Endothelial cell of hepatic sinusoid (primary cell): ENCODE measurements at regions not wholly inside any gene's neighbourhood (a gene's known extent, or its start where the extent isn't known, plus 50 kb on each side); places are given as distances from the start of the nearest gene placed in this dataset.
"Not testable (repeated sequence)": the region's sequence is repeated elsewhere in the genome, so short reads cannot be mapped to it uniquely, and the experiment has no call there.

ENCODE experiments used
- in situ Hi-C: cut with HindIII; loops from 2 replicates; pipeline ENCODE4 v1.10.0; 2017; ENCODE audit warnings: low sequenced_read_pairs

DNA sequence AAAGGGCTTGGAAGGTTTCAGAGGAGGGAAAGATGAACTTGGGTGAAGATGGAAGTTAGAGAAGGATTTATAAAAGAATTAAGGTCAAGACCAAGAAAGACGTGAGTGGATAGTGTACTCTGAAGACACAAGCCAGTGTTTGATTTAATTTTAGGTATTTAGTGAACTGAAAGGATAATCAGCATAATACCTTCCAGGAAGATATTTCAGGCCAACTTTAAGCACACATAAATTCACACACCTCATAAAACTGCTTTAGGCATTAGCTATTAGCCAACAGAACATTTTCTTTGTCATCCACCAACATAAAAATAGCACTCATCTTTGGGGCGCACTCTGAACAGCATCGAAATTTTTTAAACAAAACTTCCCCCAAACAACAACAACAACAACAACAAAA is 71.7 kb upstream of the CSNK1A1L start:
- in situ Hi-C loops: no loop called here

DNA sequence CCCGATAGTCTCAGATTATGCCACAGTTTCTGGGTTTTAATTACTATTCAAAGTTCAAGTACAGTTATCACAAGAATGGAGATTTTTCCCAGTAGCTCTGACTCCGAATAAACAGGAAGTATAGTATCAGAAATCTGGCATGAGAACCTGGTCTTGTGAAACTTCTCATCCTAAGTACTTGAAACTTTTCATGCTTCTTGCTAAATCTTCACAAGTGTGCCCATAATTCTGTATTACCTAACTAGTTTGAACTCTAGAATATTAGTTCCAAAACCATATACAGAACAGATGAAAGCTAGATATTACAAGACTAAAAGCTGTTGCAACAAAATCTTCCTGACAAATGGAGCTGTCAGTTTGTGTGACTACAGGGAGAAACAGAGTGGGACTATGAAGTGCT is 70.5 kb upstream of the CSNK1A1L start:
- in situ Hi-C loops: no loop called here

DNA sequence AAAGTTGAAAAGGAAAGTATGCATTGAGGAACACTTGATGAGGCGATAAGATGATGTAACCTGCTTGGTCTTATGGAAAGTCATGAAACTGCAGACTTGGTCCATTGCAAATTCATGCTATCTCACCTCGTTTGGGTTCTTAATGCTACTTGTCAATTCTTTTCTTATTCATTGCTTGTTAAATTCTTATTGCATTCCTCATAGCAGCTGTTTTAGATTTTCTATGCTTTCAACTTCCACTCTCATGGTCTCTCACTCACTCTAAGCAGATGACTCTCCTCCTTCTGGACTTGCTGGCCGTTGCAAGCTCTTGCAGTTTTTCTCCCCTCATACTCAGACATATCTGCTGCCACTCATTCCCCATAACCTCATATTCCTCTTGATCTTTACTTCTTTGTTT is 67.8 kb upstream of the CSNK1A1L start:
- in situ Hi-C loops: no loop called here

DNA sequence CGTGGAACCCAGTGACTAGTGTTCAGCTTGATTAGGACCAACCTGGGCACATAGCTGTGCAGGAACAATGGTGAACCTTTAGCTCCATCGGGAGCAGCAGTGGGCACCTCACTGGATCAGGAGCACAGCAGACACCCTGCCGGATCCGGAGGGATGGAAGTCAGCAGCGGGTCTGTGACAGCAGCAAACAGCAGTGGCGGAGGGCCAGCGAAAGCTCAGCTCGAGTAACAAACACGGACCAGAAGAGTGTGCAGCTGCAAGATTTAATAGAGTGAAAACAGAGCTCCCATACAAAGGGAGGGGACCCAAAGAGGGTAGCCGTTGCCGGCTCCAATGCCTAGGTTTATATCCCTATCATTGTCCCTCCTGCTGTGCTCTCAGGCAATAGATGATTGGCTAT is 66.8 kb upstream of the CSNK1A1L start:
- in situ Hi-C loops: not testable (repeated sequence)

DNA sequence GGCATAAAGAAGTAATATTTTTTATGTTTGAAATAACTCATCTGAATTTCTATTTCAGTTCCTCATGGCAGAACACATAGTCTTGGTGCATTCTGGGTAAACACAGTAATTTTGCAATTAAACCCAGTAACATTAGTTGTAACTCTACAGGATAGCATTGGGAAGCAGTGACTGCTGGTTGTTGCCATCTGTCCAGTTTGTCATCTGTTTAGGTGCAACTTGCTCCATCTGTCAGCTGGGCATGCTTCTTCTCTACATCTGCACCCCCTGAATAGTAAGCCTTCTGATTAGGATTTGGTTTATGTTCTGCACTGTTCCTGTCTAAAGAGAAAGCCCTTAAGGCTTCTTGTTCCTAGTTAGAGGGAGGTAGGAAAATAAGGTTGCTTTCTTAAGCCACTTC is 63.5 kb upstream of the CSNK1A1L start:
- in situ Hi-C loops: no loop called here

DNA sequence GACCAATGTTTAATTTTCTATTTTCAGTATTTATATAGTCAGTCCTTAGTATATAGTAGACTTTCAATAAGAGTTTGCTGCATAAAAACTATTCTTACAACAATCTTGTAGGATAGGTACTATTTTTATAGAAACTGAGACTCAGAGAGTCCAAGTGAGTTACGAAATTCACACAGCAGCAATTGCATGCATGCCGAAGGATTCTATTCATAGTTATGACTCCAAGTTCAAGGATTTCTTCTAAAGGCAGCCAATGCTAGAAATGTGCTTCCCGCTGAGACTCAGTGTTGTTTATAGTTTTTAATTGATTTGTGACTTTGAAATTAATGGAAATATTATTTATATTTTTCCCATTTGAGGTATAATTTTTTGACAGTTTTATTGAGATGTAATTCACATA is 62.7 kb upstream of the CSNK1A1L start:
- in situ Hi-C loops: no loop called here

DNA sequence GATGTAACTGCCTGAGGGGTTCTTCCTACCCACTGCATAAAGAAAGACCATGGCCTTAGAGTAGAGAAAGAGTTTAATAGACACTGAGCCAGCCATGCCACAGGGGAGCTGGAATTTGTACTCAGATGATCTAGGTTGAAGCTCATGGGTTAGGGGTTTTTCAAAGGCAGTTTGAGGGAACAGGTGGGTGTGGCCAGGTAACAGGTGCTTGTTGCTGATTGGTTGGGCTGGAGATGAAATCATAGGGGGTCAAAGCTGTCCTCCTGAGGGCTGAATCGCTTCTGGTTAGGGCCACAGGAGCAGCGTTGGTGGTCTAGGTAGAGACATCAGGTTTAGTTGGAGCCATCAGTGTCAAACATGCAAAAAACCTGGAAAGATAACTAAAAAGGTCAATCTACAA is 59.2 kb upstream of the CSNK1A1L start:
- in situ Hi-C loops: no loop called here

DNA sequence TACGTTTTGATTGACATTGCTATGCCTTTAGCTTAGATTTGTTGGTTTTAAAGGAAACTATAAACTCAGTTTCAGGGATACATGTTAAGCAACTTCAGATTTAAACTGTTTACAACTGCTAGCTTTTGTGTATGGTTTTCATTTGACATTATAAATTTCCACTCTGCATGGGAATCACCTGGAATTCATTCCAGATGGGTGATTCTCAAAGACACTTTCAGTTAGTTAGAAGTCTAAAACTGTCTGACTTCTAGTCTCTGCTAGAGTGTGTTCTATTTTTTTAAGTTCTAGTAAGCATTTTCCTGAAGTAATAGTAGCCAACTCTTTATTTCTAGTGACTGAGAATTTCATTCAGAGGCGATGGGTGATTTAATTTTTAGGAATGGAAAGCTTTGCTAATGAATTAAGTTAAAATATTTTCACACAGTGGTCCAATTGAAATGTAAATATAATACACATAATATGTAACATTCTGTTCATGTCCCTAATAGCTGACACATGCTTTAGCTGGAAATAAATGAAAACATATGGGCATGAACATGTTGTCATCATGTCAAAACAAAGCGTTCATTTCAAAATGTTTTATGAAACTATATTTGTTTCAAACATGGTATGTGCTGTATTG is 58.3 kb upstream of the CSNK1A1L start:
- in situ Hi-C loops: no loop called here

DNA sequence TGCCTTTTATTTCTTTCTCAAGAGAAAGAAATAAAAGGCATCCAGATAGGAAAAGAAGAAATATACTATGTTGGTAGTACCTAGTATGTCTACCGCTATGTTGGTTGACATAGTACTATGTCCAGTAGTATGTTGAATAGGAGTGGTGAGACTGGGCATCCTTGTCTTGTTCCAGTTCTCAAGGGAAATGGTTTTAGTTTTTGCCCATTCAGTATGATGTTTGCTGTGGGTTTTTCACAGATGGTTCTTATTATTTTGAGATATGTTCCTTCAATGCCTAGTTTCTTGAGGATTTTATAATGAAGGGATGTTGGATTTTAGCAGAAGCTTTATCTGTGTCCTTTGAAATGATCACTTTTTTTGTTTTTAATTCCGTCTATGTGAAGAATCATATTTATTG is 53.0 kb upstream of the CSNK1A1L start:
- in situ Hi-C loops: no loop called here

DNA sequence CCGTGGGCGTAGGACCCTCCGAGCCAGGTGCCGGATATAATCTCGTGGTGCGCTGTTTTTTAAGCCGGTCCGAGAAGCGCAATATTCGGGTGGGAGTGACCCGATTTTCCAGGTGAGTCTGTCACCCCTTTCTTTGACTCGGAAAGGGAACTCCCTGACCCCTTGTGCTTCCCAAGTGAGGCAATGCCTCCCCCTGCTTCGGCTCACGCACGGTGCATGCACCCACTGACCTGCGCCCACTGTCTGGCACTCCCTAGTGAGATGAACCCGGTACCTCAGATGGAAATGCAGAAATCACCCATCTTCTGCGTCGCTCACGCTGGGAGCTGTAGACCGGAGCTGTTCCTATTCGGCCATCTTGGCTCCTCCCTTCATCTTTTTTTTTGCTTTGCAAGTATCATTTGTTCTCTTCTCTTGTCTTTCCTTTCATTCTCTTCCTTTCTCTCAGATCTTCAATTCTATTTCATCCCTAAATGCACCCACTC is 50.2 kb upstream of the CSNK1A1L start:
- in situ Hi-C loops: not testable (repeated sequence)
